HG03439 (cell line): ENCODE measurements at regions not wholly inside any gene's neighbourhood (a gene's known extent, or its start where the extent isn't known, plus 50 kb on each side); places are given as distances from the start of the nearest gene placed in this dataset.
"Not testable (repeated sequence)": the region's sequence is repeated elsewhere in the genome, so short reads cannot be mapped to it uniquely, and the experiment has no call there.

Source experiments
- ATAC-seq: cut with Tn5 transposase; IDR thresholded peaks from one replicate; pipeline ENCODE4 v1.9.1; 2021; ENCODE audit warnings: mild to moderate bottlenecking, moderate library complexity; ENCODE audit not compliant: unreplicated experiment

GRCh38 chr17:71446645-71447437 is 674.0 kb upstream of the SOX9 start:
- ATAC-seq, result no peak

GRCh38 chr17:71447644-71448043 is 673.2 kb upstream of the SOX9 start:
- no peak for ATAC-seq

GRCh38 chr17:71450657-71451056 is 670.2 kb upstream of the SOX9 start:
- not testable (repeated sequence) for ATAC-seq

GRCh38 chr17:71453876-71454422 is 666.9 kb upstream of the SOX9 start:
- ATAC-seq, result no peak

GRCh38 chr17:71455219-71455618 is 665.6 kb upstream of the SOX9 start:
- no peak for ATAC-seq

GRCh38 chr17:71458322-71458721 is 662.5 kb upstream of the SOX9 start:
- ATAC-seq, result no peak

- ATAC-seq, result no peak
Measured at GRCh38 chr17:71460943-71461342, 659.9 kb upstream of the SOX9 start.

GRCh38 chr17:71461498-71462169 is 659.2 kb upstream of the SOX9 start:
- no peak for ATAC-seq

GRCh38 chr17:71464241-71464640 is 656.6 kb upstream of the SOX9 start:
- no peak for ATAC-seq

- ATAC-seq, result no peak
Measured at GRCh38 chr17:71464751-71465150, 656.1 kb upstream of the SOX9 start.

GRCh38 chr17:71467719-71468118 is 653.1 kb upstream of the SOX9 start:
- no peak for ATAC-seq

GRCh38 chr17:71470062-71470461 is 650.8 kb upstream of the SOX9 start:
- ATAC-seq, result no peak

- ATAC-seq, result no peak
Measured at GRCh38 chr17:71472809-71473789, 647.7 kb upstream of the SOX9 start.

GRCh38 chr17:71477356-71477755 is 643.5 kb upstream of the SOX9 start:
- ATAC-seq, result no peak

- ATAC-seq, result no peak
Measured at GRCh38 chr17:71480099-71480498, 640.7 kb upstream of the SOX9 start.

GRCh38 chr17:71482625-71483024 is 638.2 kb upstream of the SOX9 start:
- ATAC-seq, result no peak

GRCh38 chr17:71484546-71484945 is 636.3 kb upstream of the SOX9 start:
- ATAC-seq, result no peak

- no peak for ATAC-seq
Measured at GRCh38 chr17:71485426-71485825, 635.4 kb upstream of the SOX9 start.

GRCh38 chr17:71486261-71486660 is 634.6 kb upstream of the SOX9 start:
- ATAC-seq, result no peak

- ATAC-seq, result no peak
Measured at GRCh38 chr17:71488851-71489250, 632.0 kb upstream of the SOX9 start.
